PC-3 (cell line): ENCODE measurements at regions not wholly inside any gene's neighbourhood (a gene's known extent, or its start where the extent isn't known, plus 50 kb on each side); places are given as distances from the start of the nearest gene placed in this dataset.

ENCODE experiments used
- CTCF ChIP-seq: fragments of 300-600 bp; sonication (generic); conservative IDR thresholded peaks from 2 replicates; pipeline ENCODE4 v1.5.1; 2017; ENCODE audit warnings: antibody characterized with exemption, low read depth, mild to moderate bottlenecking, low read length
- EZH2 ChIP-seq: fragments of 300-600 bp; sonication (generic); IDR thresholded peaks from one replicate; pipeline ENCODE4 v1.6.1; 2017; ENCODE audit warnings: antibody characterized with exemption, mild to moderate bottlenecking, low read length; ENCODE audit not compliant: unreplicated experiment
- EZH2phosphoT487 ChIP-seq: fragments of 300-600 bp; sonication (generic); IDR thresholded peaks from 2 replicates; pipeline ENCODE4 v1.6.1; 2018; ENCODE audit warnings: mild to moderate bottlenecking, antibody characterized with exemption, low read length, borderline replicate concordance

GRCh38 chr15:100810229-100810628 is 69.4 kb upstream of the ALDH1A3 start:
- TF ChIP-seq CTCF, result no peak
- no peak for TF ChIP-seq EZH2phosphoT487
- TF ChIP-seq EZH2, result no peak
